ENCODE measurements at regions not wholly inside any gene's neighbourhood (a gene's known extent, or its start where the extent isn't known, plus 50 kb on each side); places are given as distances from the start of the nearest gene placed in this dataset.

DNA sequence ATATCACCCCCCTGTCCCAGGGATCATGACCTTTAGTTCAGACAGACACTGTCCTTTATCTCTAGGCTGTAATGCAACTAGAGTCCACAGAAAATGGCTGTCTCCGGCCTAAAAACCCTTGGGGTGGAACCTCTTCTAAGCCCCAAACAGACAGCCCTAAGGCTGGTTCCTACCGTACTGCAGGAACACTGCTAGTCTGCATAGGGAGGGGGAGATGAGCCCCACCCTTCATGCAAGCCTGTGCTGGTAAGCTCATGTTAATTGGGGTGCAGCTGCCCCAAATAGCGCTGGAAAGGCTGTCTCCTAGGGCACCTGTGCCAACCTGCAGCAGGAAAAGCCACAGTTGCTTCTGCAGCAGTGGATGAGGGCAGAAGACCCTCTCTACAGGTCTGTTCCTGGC is 252.1 kb upstream of the MDFIC2 start:
- no peaks in the 10 kb centered on the region for H3K9me3 ChIP-seq (ENCODE audit: low read length)

DNA sequence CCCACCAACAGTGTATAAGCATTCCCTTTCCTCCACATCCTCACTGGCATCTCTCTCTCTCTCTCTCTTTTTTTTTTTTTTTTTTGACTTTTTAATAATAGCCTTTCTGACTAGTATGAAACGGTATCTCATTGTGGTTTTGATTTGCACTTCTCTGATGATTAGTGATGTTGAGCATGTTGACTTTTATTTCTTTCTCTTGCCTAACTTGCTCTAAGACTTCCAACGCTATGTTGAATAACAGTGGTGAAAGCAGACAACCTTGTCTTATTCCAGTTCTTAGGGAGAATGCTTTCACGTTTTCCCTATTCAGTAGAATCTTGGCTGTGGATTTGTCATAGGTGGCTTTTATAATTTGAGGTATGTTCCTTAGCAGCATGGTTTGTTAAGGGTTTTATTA is 249.4 kb upstream of the MDFIC2 start:
- Histone ChIP-seq H3K9ac (ENCODE audit: low read length) (no peak overlapping the region), H3K4me1 (ENCODE audit: insufficient read depth, low read length) (no peaks in the 10 kb centered on the region), H3K4me2 (ENCODE audit: low read length) (no peak overlapping the region), H3K9me3 (ENCODE audit: low read length) (no peaks in the 10 kb centered on the region), H3K36me3 (ENCODE audit: low read depth, low read length) (no peaks in the 10 kb centered on the region), H2AFZ (ENCODE audit: low read length) (no peak overlapping the region), H3K79me2 (ENCODE audit: low read length) (no peaks in the 10 kb centered on the region), H3K27me3 (ENCODE audit: low read length) (no peaks in the 10 kb centered on the region), H3K27ac (ENCODE audit: low read length) (no peak overlapping the region), H3F3A (ENCODE audit: low read length, unreplicated experiment) (no peaks in the 10 kb centered on the region), H3K4me3 (ENCODE audit: low read length) (no peak overlapping the region), H4K20me1 (ENCODE audit: low read length) (no peaks in the 10 kb centered on the region), H3K9me2 (replicated peaks; ENCODE audit: low read length) (no peaks in the 10 kb centered on the region)
- no peak for TF ChIP-seq EZH2 (IDR thresholded peaks at IDR 0.05; ENCODE audit: low read length, unreplicated experiment)
- TF ChIP-seq EZH2phosphoT487 (IDR thresholded peaks at IDR 0.05; ENCODE audit: borderline replicate concordance, low read length): no peak
- TF ChIP-seq, protein P1, sequence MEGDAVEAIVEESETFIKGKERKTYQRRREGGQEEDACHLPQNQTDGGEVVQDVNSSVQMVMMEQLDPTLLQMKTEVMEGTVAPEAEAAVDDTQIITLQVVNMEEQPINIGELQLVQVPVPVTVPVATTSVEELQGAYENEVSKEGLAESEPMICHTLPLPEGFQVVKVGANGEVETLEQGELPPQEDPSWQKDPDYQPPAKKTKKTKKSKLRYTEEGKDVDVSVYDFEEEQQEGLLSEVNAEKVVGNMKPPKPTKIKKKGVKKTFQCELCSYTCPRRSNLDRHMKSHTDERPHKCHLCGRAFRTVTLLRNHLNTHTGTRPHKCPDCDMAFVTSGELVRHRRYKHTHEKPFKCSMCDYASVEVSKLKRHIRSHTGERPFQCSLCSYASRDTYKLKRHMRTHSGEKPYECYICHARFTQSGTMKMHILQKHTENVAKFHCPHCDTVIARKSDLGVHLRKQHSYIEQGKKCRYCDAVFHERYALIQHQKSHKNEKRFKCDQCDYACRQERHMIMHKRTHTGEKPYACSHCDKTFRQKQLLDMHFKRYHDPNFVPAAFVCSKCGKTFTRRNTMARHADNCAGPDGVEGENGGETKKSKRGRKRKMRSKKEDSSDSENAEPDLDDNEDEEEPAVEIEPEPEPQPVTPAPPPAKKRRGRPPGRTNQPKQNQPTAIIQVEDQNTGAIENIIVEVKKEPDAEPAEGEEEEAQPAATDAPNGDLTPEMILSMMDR (conservative IDR thresholded peaks at IDR 0.05; ENCODE audit: low read depth, low read length): no peak
- POLR2A ChIA-PET (ENCODE audit: unreplicated experiment): no interaction called here
- CTCF ChIA-PET: no interaction called here
- DNase-seq (no peak), ATAC-seq (no peak)
- no TSS peak for BruUV-seq (replicated peaks)
- intact Hi-C loops (cut with micrococcal nuclease): no loop called here

More for the DNA sequence above, 252.1 kb upstream of the MDFIC2 start:
- ChIA-PET CTCF (no interaction called here), POLR2A (ENCODE audit: unreplicated experiment) (no interaction called here)
- ATAC-seq: no peak
- intact Hi-C loops (cut with micrococcal nuclease): no loop called here
- Histone ChIP-seq H3K79me2 (ENCODE audit: low read length) (no peaks in the 10 kb centered on the region), H3K27ac (ENCODE audit: low read length) (no peak overlapping the region), H3K4me1 (ENCODE audit: insufficient read depth, low read length) (no peaks in the 10 kb centered on the region), H3K4me3 (ENCODE audit: low read length) (no peak overlapping the region), H3K9ac (ENCODE audit: low read length) (no peak overlapping the region), H3F3A (ENCODE audit: low read length, unreplicated experiment) (no peaks in the 10 kb centered on the region), H4K20me1 (ENCODE audit: low read length) (no peaks in the 10 kb centered on the region), H3K36me3 (ENCODE audit: low read depth, low read length) (no peaks in the 10 kb centered on the region), H2AFZ (ENCODE audit: low read length) (no peak overlapping the region), H3K4me2 (ENCODE audit: low read length) (no peak overlapping the region), H3K27me3 (ENCODE audit: low read length) (no peaks in the 10 kb centered on the region), H3K9me2 (replicated peaks; ENCODE audit: low read length) (no peaks in the 10 kb centered on the region)
- no peak for DNase-seq
- no TSS peak for BruUV-seq (replicated peaks)
- TF ChIP-seq, protein P1 (conservative IDR thresholded peaks at IDR 0.05; ENCODE audit: low read depth, low read length): no peak
- TF ChIP-seq EZH2phosphoT487 (IDR thresholded peaks at IDR 0.05; ENCODE audit: borderline replicate concordance, low read length) (no peak), EZH2 (IDR thresholded peaks at IDR 0.05; ENCODE audit: low read length, unreplicated experiment) (no peak)

DNA sequence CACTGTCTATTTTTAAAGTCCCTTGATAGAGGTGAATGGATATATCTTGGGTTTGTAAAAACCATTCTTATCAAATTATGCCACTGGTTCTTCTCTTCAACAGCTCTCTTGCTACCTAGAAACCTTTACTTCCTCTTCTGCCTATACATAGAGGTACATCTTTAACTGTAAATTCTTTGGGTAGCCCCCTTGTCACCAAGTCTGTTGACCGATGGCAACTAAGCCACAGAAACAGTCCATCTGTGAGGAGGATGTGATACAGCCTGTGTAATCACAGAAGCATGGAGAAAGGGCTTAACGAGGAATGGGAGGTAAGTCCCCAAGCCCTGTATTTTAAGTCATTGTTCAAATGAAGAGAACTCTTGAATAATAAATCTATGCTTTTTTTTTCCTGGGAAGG is 246.5 kb upstream of the MDFIC2 start:
- TF ChIP-seq, protein P1 (conservative IDR thresholded peaks at IDR 0.05; ENCODE audit: low read depth, low read length): no peak
- no peak for TF ChIP-seq EZH2 (IDR thresholded peaks at IDR 0.05; ENCODE audit: low read length, unreplicated experiment)
- TF ChIP-seq EZH2phosphoT487 (IDR thresholded peaks at IDR 0.05; ENCODE audit: borderline replicate concordance, low read length): no peak
- H2AFZ ChIP-seq (ENCODE audit: low read length): no peak overlapping the region
- H3K36me3 ChIP-seq (ENCODE audit: low read depth, low read length): no peaks in the 10 kb centered on the region
- H3K4me2 ChIP-seq (ENCODE audit: low read length): no peak overlapping the region
- no peak overlapping the region for H3K4me3 ChIP-seq (ENCODE audit: low read length)
- no peaks in the 10 kb centered on the region for H3K9me3 ChIP-seq (ENCODE audit: low read length)
- DNase-seq: no peak
- no peaks in the 10 kb centered on the region for H3K9me2 ChIP-seq (replicated peaks; ENCODE audit: low read length)
- no peaks in the 10 kb centered on the region for H3K4me1 ChIP-seq (ENCODE audit: insufficient read depth, low read length)
- BruUV-seq (replicated peaks): no TSS peak
- CTCF ChIA-PET: interaction anchor here (0.7 kb wide), 1 partner anchor 959 kb away, joined by 7 read pairs; no protein-coding TSS in a partner anchor
- intact Hi-C loops (cut with micrococcal nuclease): no loop called here
- H3K9ac ChIP-seq (ENCODE audit: low read length): no peak overlapping the region
- POLR2A ChIA-PET (ENCODE audit: unreplicated experiment): no interaction called here
- no peaks in the 10 kb centered on the region for H4K20me1 ChIP-seq (ENCODE audit: low read length)
- no peak overlapping the region for H3K27ac ChIP-seq (ENCODE audit: low read length)
- H3K79me2 ChIP-seq (ENCODE audit: low read length): no peaks in the 10 kb centered on the region
- no peaks in the 10 kb centered on the region for H3K27me3 ChIP-seq (ENCODE audit: low read length)
- H3F3A ChIP-seq (ENCODE audit: low read length, unreplicated experiment): no peaks in the 10 kb centered on the region
- ATAC-seq: no peak

All from PC-3 (cell line).